Neural progenitor cell (in vitro differentiated cells): ENCODE measurements at regions not wholly inside any gene's neighbourhood (a gene's known extent, or its start where the extent isn't known, plus 50 kb on each side); places are given as distances from the start of the nearest gene placed in this dataset.

Source experiments
- EZH2 ChIP-seq: fragments of 200-600 bp; sonication (generic); IDR thresholded peaks from 2 replicates; pipeline ENCODE4 v1.6.1; 2017; ENCODE audit warnings: antibody characterized with exemption, mild to moderate bottlenecking, moderate library complexity
- EZH2phosphoT487 ChIP-seq: fragments of 200-600 bp; sonication (generic); IDR thresholded peaks from 2 replicates; pipeline ENCODE4 v1.6.1; 2017; ENCODE audit warnings: antibody characterized with exemption
- TF ChIP-seq, protein P1 (sequence below): fragments of 200-600 bp; sonication (generic); IDR thresholded peaks from 2 replicates; pipeline ENCODE4 v1.5.1; 2017; ENCODE audit warnings: antibody characterized with exemption, mild to moderate bottlenecking

DNA sequence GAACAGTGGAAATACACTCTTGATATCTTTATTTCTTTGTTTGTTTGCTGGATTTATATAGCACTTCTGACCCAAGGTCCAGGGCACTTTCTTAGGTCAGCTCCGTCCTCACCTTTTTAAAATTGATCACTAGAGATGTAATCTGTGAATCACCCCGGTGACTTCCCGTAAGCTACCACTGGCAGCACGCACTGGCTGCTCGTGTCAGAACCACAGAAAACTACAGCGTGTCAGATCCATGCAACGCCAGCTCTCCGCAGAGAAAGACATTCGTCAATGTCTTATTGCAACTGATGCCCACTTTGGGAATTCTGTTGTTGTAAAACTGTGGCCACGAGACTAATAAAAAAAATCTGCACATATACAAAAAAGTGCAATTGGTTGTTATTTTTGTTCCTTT lies 779.4 kb upstream of the ZEB2 start:
- no peak for TF ChIP-seq EZH2
- TF ChIP-seq, protein P1, sequence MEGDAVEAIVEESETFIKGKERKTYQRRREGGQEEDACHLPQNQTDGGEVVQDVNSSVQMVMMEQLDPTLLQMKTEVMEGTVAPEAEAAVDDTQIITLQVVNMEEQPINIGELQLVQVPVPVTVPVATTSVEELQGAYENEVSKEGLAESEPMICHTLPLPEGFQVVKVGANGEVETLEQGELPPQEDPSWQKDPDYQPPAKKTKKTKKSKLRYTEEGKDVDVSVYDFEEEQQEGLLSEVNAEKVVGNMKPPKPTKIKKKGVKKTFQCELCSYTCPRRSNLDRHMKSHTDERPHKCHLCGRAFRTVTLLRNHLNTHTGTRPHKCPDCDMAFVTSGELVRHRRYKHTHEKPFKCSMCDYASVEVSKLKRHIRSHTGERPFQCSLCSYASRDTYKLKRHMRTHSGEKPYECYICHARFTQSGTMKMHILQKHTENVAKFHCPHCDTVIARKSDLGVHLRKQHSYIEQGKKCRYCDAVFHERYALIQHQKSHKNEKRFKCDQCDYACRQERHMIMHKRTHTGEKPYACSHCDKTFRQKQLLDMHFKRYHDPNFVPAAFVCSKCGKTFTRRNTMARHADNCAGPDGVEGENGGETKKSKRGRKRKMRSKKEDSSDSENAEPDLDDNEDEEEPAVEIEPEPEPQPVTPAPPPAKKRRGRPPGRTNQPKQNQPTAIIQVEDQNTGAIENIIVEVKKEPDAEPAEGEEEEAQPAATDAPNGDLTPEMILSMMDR: no peak
- TF ChIP-seq EZH2phosphoT487: no peak
